HepG2 (cell line): ENCODE measurements at regions not wholly inside any gene's neighbourhood (a gene's known extent, or its start where the extent isn't known, plus 50 kb on each side); places are given as distances from the start of the nearest gene placed in this dataset.

Experiments used
- DNMT1 ChIP-seq: sonication (generic); formaldehyde crosslinking; IDR thresholded peaks from 2 replicates; pipeline ENCODE4 v1.5.1; 2020; ENCODE audit warnings: mild to moderate bottlenecking, missing genetic modification reagents
- FOXP1 ChIP-seq, 2 experiments: fragments of 450-650 bp in 1 of 2; IDR thresholded peaks; 2 replicates each; pipeline ENCODE4 v1.6.1; 2017 to 2018; ENCODE audit warnings: antibody characterized with exemption in 1 of 2
- GABPA ChIP-seq, 2 experiments: IDR thresholded peaks; 2 replicates each; pipeline ENCODE4 v1.6.1; 2011 to 2016; ENCODE audit warnings: low read depth in 2 of 2, low read length in 1 of 2, missing biosample characterization in 1 of 2, missing genetic modification characterization in 1 of 2
- HDAC6 ChIP-seq: fragments of 200-600 bp; sonication (generic); IDR thresholded peaks from 2 replicates; pipeline ENCODE4 v1.7.0; 2017; ENCODE audit warnings: mild to moderate bottlenecking, antibody characterized with exemption, low read length, low read depth
- HNRNPUL1 ChIP-seq: fragments of 200-400 bp; formaldehyde crosslinking; IDR thresholded peaks from 2 replicates; pipeline ENCODE4 v1.6.1; 2017; ENCODE audit warnings: low read depth, mild to moderate bottlenecking, low read length, moderate library complexity
- KDM3A ChIP-seq: IDR thresholded peaks from 2 replicates; pipeline ENCODE4 v1.6.1; 2018; ENCODE audit warnings: low read depth, missing compliant biosample characterization
- PHF20 ChIP-seq: sonication (generic); formaldehyde crosslinking; IDR thresholded peaks from 2 replicates; pipeline ENCODE4 v1.5.0; 2020; ENCODE audit warnings: mild to moderate bottlenecking, missing genetic modification reagents
- PITX1 ChIP-seq: sonication (generic); formaldehyde crosslinking; IDR thresholded peaks from 2 replicates; pipeline ENCODE4 v1.5.1; 2020; ENCODE audit warnings: mild to moderate bottlenecking, missing genetic modification reagents
- THYN1 ChIP-seq: sonication (generic); formaldehyde crosslinking; IDR thresholded peaks from 2 replicates; pipeline ENCODE4 v1.8.1; 2023; ENCODE audit warnings: low read depth, mild to moderate bottlenecking, moderate library complexity, missing genetic modification reagents, borderline replicate concordance
- YY1 ChIP-seq: IDR thresholded peaks from 2 replicates; pipeline ENCODE4 v1.6.1; 2011; ENCODE audit warnings: low read length, low read depth, moderate library complexity, mild to moderate bottlenecking; ENCODE audit not compliant: insufficient read depth, insufficient replicate concordance
- ZBTB3 ChIP-seq: sonication (generic); formaldehyde crosslinking; IDR thresholded peaks from 2 replicates; pipeline ENCODE4 v1.4.0; 2020; ENCODE audit warnings: low read depth, mild to moderate bottlenecking, moderate library complexity, missing genetic modification reagents, borderline replicate concordance
- ZFY ChIP-seq: sonication (generic); formaldehyde crosslinking; IDR thresholded peaks from 2 replicates; pipeline ENCODE4 v1.4.0; 2020; ENCODE audit warnings: missing genetic modification reagents
- ZNF143 ChIP-seq: sonication (generic); formaldehyde crosslinking; IDR thresholded peaks from 2 replicates; pipeline ENCODE4 v1.4.0; 2020; ENCODE audit warnings: missing genetic modification reagents
- ZNF263 ChIP-seq: sonication (generic); formaldehyde crosslinking; IDR thresholded peaks from 2 replicates; pipeline ENCODE4 v1.4.0; 2020; ENCODE audit warnings: missing genetic modification reagents
- ZNF446 ChIP-seq: sonication (generic); formaldehyde crosslinking; IDR thresholded peaks from 2 replicates; pipeline ENCODE4 v1.5.0; 2020; ENCODE audit warnings: mild to moderate bottlenecking, missing genetic modification reagents
- ZZZ3 ChIP-seq: sonication (generic); formaldehyde crosslinking; IDR thresholded peaks from 2 replicates; pipeline ENCODE4 v1.4.0; 2020; ENCODE audit warnings: missing genetic modification reagents, mild to moderate bottlenecking, borderline replicate concordance
- TF ChIP-seq, protein P1 (sequence below): sonication (generic); formaldehyde crosslinking; IDR thresholded peaks from 2 replicates; pipeline ENCODE4 v1.4.0; 2020; ENCODE audit warnings: missing genetic modification reagents, borderline replicate concordance
- TF ChIP-seq, protein P2 (sequence below): IDR thresholded peaks from 2 replicates; pipeline ENCODE4 v1.6.1; 2016; ENCODE audit warnings: missing genetic modification reagents, missing compliant biosample characterization
- TF ChIP-seq, protein P3 (sequence below): sonication (generic); formaldehyde crosslinking; IDR thresholded peaks from 2 replicates; pipeline ENCODE4 v1.9.0; 2021; ENCODE audit warnings: missing genetic modification reagents, mild to moderate bottlenecking, borderline replicate concordance
- TF ChIP-seq, protein P4 (sequence below): sonication (generic); formaldehyde crosslinking; IDR thresholded peaks from 2 replicates; pipeline ENCODE4 v1.8.1; 2022; ENCODE audit warnings: mild to moderate bottlenecking, missing genetic modification reagents
- TF ChIP-seq, protein P5 (sequence below): sonication (generic); formaldehyde crosslinking; IDR thresholded peaks from 2 replicates; pipeline ENCODE4 v1.4.0; 2020; ENCODE audit warnings: mild to moderate bottlenecking, low read depth, missing genetic modification reagents

DNA sequence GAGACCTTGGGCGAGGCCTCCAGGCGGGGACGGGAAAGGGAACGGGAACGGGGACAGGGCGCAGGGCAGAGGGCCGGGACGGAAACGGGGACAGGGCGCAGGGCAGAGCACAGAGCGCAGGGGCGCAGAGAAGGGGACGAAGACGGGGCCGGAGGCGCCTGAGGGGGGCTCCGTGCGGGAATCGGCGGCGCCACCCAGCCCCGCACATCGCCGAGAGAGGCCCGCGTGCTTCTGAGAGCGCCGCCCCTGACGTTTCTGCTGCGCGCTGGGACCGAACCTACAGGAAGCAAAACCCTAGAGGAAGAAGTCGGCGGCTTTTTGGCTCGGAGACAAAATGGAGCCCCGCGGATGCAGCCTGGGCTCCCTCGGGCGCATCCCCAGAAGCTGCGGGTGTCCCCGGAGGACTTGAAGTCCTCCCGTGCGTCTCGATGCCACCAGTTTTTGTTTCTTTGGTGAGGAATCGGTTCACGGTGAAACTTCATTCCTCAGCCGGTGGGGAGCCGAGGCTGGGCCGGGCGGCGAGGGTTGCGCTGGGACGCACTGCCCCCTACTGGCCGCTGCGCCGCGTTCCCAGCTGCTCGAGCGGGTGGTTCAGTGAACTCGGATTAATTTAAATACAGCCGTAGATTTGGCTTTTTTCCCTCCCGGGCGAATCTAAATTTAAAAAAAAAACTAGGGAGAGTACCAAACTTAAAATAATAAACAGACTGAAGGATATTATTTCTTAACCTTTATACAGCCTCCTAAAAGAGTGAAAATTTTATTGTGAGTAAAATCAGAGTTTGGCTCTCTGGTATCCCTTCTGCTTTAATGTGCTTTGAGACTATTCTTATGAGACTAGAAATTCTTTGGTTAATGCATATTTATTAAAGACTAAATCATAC, 350.0 kb upstream of the ARGLU1 start (continued):
- TF ChIP-seq, protein P1, sequence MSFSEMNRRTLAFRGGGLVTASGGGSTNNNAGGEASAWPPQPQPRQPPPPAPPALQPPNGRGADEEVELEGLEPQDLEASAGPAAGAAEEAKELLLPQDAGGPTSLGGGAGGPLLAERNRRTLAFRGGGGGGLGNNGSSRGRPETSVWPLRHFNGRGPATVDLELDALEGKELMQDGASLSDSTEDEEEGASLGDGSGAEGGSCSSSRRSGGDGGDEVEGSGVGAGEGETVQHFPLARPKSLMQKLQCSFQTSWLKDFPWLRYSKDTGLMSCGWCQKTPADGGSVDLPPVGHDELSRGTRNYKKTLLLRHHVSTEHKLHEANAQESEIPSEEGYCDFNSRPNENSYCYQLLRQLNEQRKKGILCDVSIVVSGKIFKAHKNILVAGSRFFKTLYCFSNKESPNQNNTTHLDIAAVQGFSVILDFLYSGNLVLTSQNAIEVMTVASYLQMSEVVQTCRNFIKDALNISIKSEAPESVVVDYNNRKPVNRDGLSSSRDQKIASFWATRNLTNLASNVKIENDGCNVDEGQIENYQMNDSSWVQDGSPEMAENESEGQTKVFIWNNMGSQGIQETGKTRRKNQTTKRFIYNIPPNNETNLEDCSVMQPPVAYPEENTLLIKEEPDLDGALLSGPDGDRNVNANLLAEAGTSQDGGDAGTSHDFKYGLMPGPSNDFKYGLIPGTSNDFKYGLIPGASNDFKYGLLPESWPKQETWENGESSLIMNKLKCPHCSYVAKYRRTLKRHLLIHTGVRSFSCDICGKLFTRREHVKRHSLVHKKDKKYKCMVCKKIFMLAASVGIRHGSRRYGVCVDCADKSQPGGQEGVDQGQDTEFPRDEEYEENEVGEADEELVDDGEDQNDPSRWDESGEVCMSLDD (CRISPR knock-in tag), result no peak
- TF ChIP-seq FOXP1 (IDR thresholded peaks at IDR 0.05) (no peak), FOXP1 (CRISPR knock-in tag; IDR thresholded peaks at IDR 0.05) (no peak), DNMT1 (CRISPR knock-in tag) (no peak), ZZZ3 (CRISPR knock-in tag) (no peak), ZBTB3 (no peak), ZNF446 (CRISPR knock-in tag) (no peak), ZNF143 (CRISPR knock-in tag) (no peak), YY1 (peak; percentile 45), THYN1 (no peak), ZNF263 (no peak), PITX1 (no peak), ZFY (CRISPR knock-in tag) (no peak), HNRNPUL1 (no peak), GABPA (IDR thresholded peaks at IDR 0.05; ENCODE audit: low read depth, low read length) (no peak), GABPA (CRISPR knock-in tag; IDR thresholded peaks at IDR 0.05; ENCODE audit: low read depth) (no peak), HDAC6 (no peak), KDM3A (CRISPR knock-in tag) (0 out of 2 replicates have a peak, but pooled peaks have one; percentile 49), PHF20 (no peak)
- TF ChIP-seq, protein P2, sequence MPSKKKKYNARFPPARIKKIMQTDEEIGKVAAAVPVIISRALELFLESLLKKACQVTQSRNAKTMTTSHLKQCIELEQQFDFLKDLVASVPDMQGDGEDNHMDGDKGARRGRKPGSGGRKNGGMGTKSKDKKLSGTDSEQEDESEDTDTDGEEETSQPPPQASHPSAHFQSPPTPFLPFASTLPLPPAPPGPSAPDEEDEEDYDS, result no peak
- TF ChIP-seq, protein P3, sequence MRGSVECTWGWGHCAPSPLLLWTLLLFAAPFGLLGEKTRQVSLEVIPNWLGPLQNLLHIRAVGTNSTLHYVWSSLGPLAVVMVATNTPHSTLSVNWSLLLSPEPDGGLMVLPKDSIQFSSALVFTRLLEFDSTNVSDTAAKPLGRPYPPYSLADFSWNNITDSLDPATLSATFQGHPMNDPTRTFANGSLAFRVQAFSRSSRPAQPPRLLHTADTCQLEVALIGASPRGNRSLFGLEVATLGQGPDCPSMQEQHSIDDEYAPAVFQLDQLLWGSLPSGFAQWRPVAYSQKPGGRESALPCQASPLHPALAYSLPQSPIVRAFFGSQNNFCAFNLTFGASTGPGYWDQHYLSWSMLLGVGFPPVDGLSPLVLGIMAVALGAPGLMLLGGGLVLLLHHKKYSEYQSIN (CRISPR knock-in tag), result no peak
- TF ChIP-seq, protein P4, sequence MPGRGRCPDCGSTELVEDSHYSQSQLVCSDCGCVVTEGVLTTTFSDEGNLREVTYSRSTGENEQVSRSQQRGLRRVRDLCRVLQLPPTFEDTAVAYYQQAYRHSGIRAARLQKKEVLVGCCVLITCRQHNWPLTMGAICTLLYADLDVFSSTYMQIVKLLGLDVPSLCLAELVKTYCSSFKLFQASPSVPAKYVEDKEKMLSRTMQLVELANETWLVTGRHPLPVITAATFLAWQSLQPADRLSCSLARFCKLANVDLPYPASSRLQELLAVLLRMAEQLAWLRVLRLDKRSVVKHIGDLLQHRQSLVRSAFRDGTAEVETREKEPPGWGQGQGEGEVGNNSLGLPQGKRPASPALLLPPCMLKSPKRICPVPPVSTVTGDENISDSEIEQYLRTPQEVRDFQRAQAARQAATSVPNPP (CRISPR knock-in tag), result no peak
- TF ChIP-seq, protein P5, sequence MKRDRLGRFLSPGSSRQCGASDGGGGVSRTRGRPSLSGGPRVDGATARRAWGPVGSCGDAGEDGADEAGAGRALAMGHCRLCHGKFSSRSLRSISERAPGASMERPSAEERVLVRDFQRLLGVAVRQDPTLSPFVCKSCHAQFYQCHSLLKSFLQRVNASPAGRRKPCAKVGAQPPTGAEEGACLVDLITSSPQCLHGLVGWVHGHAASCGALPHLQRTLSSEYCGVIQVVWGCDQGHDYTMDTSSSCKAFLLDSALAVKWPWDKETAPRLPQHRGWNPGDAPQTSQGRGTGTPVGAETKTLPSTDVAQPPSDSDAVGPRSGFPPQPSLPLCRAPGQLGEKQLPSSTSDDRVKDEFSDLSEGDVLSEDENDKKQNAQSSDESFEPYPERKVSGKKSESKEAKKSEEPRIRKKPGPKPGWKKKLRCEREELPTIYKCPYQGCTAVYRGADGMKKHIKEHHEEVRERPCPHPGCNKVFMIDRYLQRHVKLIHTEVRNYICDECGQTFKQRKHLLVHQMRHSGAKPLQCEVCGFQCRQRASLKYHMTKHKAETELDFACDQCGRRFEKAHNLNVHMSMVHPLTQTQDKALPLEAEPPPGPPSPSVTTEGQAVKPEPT, result no peak
